ENCODE measurements at regions not wholly inside any gene's neighbourhood (a gene's known extent, or its start where the extent isn't known, plus 50 kb on each side); places are given as distances from the start of the nearest gene placed in this dataset.
A peak's percentile ranks its signal among the peaks of the same experiment; 100 is the strongest.

GRCh38 chrX:97766501-97767095 is 882.9 kb downstream of the RPA4 start:
- DNase-seq, result no peak

GRCh38 chrX:97787311-97787710 is 903.6 kb downstream of the RPA4 start:
- DNase-seq, result no peak

GRCh38 chrX:97787849-97788248 is 904.1 kb downstream of the RPA4 start:
- no peak for DNase-seq

GRCh38 chrX:97790850-97791249 is 907.1 kb downstream of the RPA4 start:
- no peak for DNase-seq

GRCh38 chrX:97797076-97797475 is 913.4 kb downstream of the RPA4 start:
- DNase-seq, result no peak

GRCh38 chrX:97806238-97806637 is 922.5 kb downstream of the RPA4 start:
- DNase-seq, result no peak

- no peak for DNase-seq
Measured at GRCh38 chrX:97806946-97807345, 923.2 kb downstream of the RPA4 start.

GRCh38 chrX:97820170-97820569 is 936.5 kb downstream of the RPA4 start:
- no peak for DNase-seq

- DNase-seq, result no peak
Measured at GRCh38 chrX:97828471-97828870, 944.8 kb downstream of the RPA4 start.

- no peak for DNase-seq
Measured at GRCh38 chrX:97835969-97836368, 952.3 kb downstream of the RPA4 start.

- DNase-seq, result no peak
Measured at GRCh38 chrX:97841544-97842179, 958.0 kb downstream of the RPA4 start.

- DNase-seq, result no peak
Measured at GRCh38 chrX:97842468-97843199, 958.9 kb downstream of the RPA4 start.

- no peak for DNase-seq
Measured at GRCh38 chrX:97843200-97843811, 959.6 kb downstream of the RPA4 start.

- DNase-seq, result no peak
Measured at GRCh38 chrX:97844161-97844560, 960.5 kb downstream of the RPA4 start.

GRCh38 chrX:97844943-97845342 is 961.2 kb downstream of the RPA4 start:
- DNase-seq, result no peak

GRCh38 chrX:97845451-97845850 is 961.7 kb downstream of the RPA4 start:
- DNase-seq, result no peak

- no peak for DNase-seq
Measured at GRCh38 chrX:97846228-97846627, 962.5 kb downstream of the RPA4 start.

GRCh38 chrX:97846718-97847237 is 963.1 kb downstream of the RPA4 start:
- no peak for DNase-seq

GRCh38 chrX:97847885-97848679 is 964.4 kb downstream of the RPA4 start:
- no peak for DNase-seq

GRCh38 chrX:97849951-97850350 is 966.2 kb downstream of the RPA4 start:
- DNase-seq, result no peak

GRCh38 chrX:97850911-97851310 is 967.2 kb downstream of the RPA4 start:
- peak; percentile 7 for DNase-seq

GRCh38 chrX:97854086-97854485 is 970.4 kb downstream of the RPA4 start:
- no peak for DNase-seq

GRCh38 chrX:97858592-97858991 is 974.9 kb downstream of the RPA4 start:
- no peak for DNase-seq

Data from kidney glomerular epithelial cell (primary cell).